IMR-90 (cell line): ENCODE measurements at regions not wholly inside any gene's neighbourhood (a gene's known extent, or its start where the extent isn't known, plus 50 kb on each side); places are given as distances from the start of the nearest gene placed in this dataset.

Source experiments
- ATAC-seq: fragments of 200-7000 bp; cut with Tn5 transposase; 2 replicates; pipeline ENCODE4 v1.9.1; 2020; ENCODE audit warnings: low read depth, mild to moderate bottlenecking, moderate library complexity
- BruUV-seq: library from RNA; stranded (reverse); fragments of 400-500 nt; replicated peaks from 2 replicates; lab custom pipeline; 2021; lab: Mats Ljungman, UMichigan
- CTCF ChIA-PET: fragments of 300-600 bp; formaldehyde crosslinking; extraction: SDS; loops from one replicate; lab custom pipeline; 2021; ENCODE audit warnings: antibody characterized with exemption; lab: Yijun Ruan, JAX
- POLR2A ChIA-PET: fragments of 300-600 bp; sonication (Branson Sonifier 250); formaldehyde crosslinking; loops from one replicate; lab custom pipeline; 2022; ENCODE audit warnings: antibody characterized with exemption; ENCODE audit not compliant: unreplicated experiment; lab: Charles Lee
- DNase-seq: peaks from one replicate; pipeline ENCODE4 v3.0.0; 2013
- H2AFZ ChIP-seq: replicated peaks from 2 replicates; pipeline ENCODE3; 2013; ENCODE audit warnings: low read length, mild to moderate bottlenecking; ENCODE audit not compliant: poor library complexity
- H2AK5ac ChIP-seq: 2 replicates; pipeline ENCODE4 v1.6.1; 2013; ENCODE audit warnings: low read depth, low read length, inconsistent platforms
- H2AK9ac ChIP-seq: replicated peaks from 2 replicates; pipeline ENCODE3; 2013; ENCODE audit warnings: mild to moderate bottlenecking, low read depth, low read length, moderate library complexity; ENCODE audit not compliant: poor library complexity
- H2BK120ac ChIP-seq: 2 replicates; pipeline ENCODE4 v1.6.1; 2013; ENCODE audit warnings: low read depth, low read length, inconsistent platforms
- H2BK15ac ChIP-seq: 3 replicates; pipeline ENCODE4 v1.6.1; 2013; ENCODE audit warnings: low read depth, low read length, inconsistent platforms
- H2BK20ac ChIP-seq: 2 replicates; pipeline ENCODE4 v1.6.1; 2013; ENCODE audit warnings: low read depth, mild to moderate bottlenecking, inconsistent platforms, low read length, moderate library complexity
- H2BK5ac ChIP-seq: 2 replicates; pipeline ENCODE4 v1.6.1; 2013; ENCODE audit warnings: mild to moderate bottlenecking, low read depth, low read length, inconsistent platforms; ENCODE audit not compliant: poor library complexity, severe bottlenecking
- H3K14ac ChIP-seq: replicated peaks from 2 replicates; pipeline ENCODE4 v1.6.1; 2013; ENCODE audit warnings: low read depth, low read length, inconsistent platforms
- H3K18ac ChIP-seq: 2 replicates; pipeline ENCODE4 v1.6.1; 2013; ENCODE audit warnings: low read depth, low read length, control low read depth
- H3K23ac ChIP-seq: 2 replicates; pipeline ENCODE4 v1.6.1; 2013; ENCODE audit warnings: low read depth, low read length, inconsistent platforms
- H3K27ac ChIP-seq: 2 replicates; pipeline ENCODE4 v1.5.1; 2013; ENCODE audit warnings: mild to moderate bottlenecking, control low read depth, low read length; ENCODE audit not compliant: insufficient read depth
- H3K27me3 ChIP-seq: 2 replicates; pipeline ENCODE4 v1.6.1; 2013; ENCODE audit warnings: low read length; ENCODE audit not compliant: control insufficient read depth, insufficient read depth
- H3K36me3 ChIP-seq: 2 replicates; pipeline ENCODE4 v1.6.1; 2013; ENCODE audit warnings: low read length, mixed read lengths; ENCODE audit not compliant: control insufficient read depth, insufficient read depth
- H3K4ac ChIP-seq: 2 replicates; pipeline ENCODE4 v1.6.1; 2013; ENCODE audit warnings: low read depth, low read length, inconsistent platforms
- H3K4me1 ChIP-seq: 2 replicates; pipeline ENCODE4 v1.6.1; 2013; ENCODE audit warnings: low read length, mixed read lengths; ENCODE audit not compliant: control insufficient read depth, insufficient read depth
- H3K4me2 ChIP-seq: 2 replicates; pipeline ENCODE4 v1.6.1; 2013; ENCODE audit warnings: low read depth, mild to moderate bottlenecking, control low read depth, low read length, moderate library complexity
- H3K4me3 ChIP-seq: 2 replicates; pipeline ENCODE4 v1.5.1; 2013; ENCODE audit warnings: low read depth, mild to moderate bottlenecking, control low read depth, low read length, moderate library complexity; ENCODE audit not compliant: insufficient read depth
- H3K56ac ChIP-seq: 2 replicates; pipeline ENCODE4 v1.6.1; 2013; ENCODE audit warnings: low read length, inconsistent platforms; ENCODE audit not compliant: insufficient read depth; ENCODE audit errors: extremely low read depth
- H3K79me1 ChIP-seq, 2 experiments: 2 replicates each; pipeline ENCODE4 v1.6.1; 2013; ENCODE audit warnings: low read length in 2 of 2, inconsistent platforms in 1 of 2, low read depth in 1 of 2
- H3K9ac ChIP-seq: 2 replicates; pipeline ENCODE4 v1.6.1; 2013; ENCODE audit warnings: low read depth, low read length, control low read depth
- H3K9me1 ChIP-seq: 2 replicates; pipeline ENCODE4 v1.6.1; 2013; ENCODE audit warnings: low read length, inconsistent platforms; ENCODE audit not compliant: insufficient read depth
- H3K9me3 ChIP-seq: 2 replicates; pipeline ENCODE4 v1.6.1; 2013; ENCODE audit warnings: low read length; ENCODE audit not compliant: control insufficient read depth, insufficient read depth
- H4K20me1 ChIP-seq: 2 replicates; pipeline ENCODE4 v1.6.1; 2013; ENCODE audit warnings: low read length, inconsistent platforms; ENCODE audit not compliant: insufficient read depth
- H4K5ac ChIP-seq: 2 replicates; pipeline ENCODE4 v1.6.1; 2013; ENCODE audit warnings: mild to moderate bottlenecking, low read depth, low read length, control low read depth
- H4K8ac ChIP-seq, 2 experiments: 2 replicates each; pipeline ENCODE4 v1.6.1; 2013; ENCODE audit warnings: low read depth in 2 of 2, low read length in 2 of 2, control low read depth in 1 of 2, inconsistent platforms in 1 of 2
- H4K91ac ChIP-seq: 2 replicates; pipeline ENCODE4 v1.6.1; 2013; ENCODE audit warnings: low read depth, low read length, inconsistent platforms; ENCODE audit not compliant: insufficient read depth
- CHD1 ChIP-seq: IDR thresholded peaks from 2 replicates; pipeline ENCODE4 v1.6.1; 2012; ENCODE audit warnings: low read depth, low read length, improper control_type of control experiment
- MAFK ChIP-seq: IDR thresholded peaks from 2 replicates; pipeline ENCODE4 v1.6.1; 2012; ENCODE audit warnings: low read depth, low read length, improper control_type of control experiment
- RCOR1 ChIP-seq: IDR thresholded peaks from 2 replicates; pipeline ENCODE4 v1.6.1; 2012; ENCODE audit warnings: mild to moderate bottlenecking, low read length, improper control_type of control experiment; ENCODE audit not compliant: insufficient replicate concordance
- RFX5 ChIP-seq: IDR thresholded peaks from 2 replicates; pipeline ENCODE4 v1.8.0; 2012; ENCODE audit warnings: low read depth, mild to moderate bottlenecking, low read length, moderate library complexity
- SMC3 ChIP-seq: fragments of 150-350 bp; IDR thresholded peaks from 2 replicates; pipeline ENCODE4 v1.6.1; 2016; ENCODE audit warnings: low read depth, mild to moderate bottlenecking, antibody characterized with exemption, low read length, moderate library complexity
- USF2 ChIP-seq: fragments of 150-350 bp; IDR thresholded peaks from 2 replicates; pipeline ENCODE4 v1.6.1; 2017; ENCODE audit warnings: mild to moderate bottlenecking, antibody characterized with exemption, low read length, low read depth
- WGBS, 2 experiments: methylation state at CpG; one replicate each; pipeline versions ENCODE4 v1.1.5 to v1.1.7; 2013; ENCODE audit warnings: missing lambda C conversion rate in 2 of 2; ENCODE audit not compliant: insufficient read length in 1 of 2; ENCODE audit errors: extremely low coverage in 2 of 2; 5-methylcytosine and 5-hydroxymethylcytosine counted together
- dilution Hi-C: fragments of 300-500 bp; cut with HindIII; formaldehyde crosslinking; loops from one replicate; pipeline ENCODE4 v1.14.3; 2018; ENCODE audit warnings: low sequenced_read_pairs; ENCODE audit not compliant: unreplicated experiment
- in situ Hi-C: fragments of 300-500 bp; cut with MboI; formaldehyde crosslinking; loops from 3 replicates; pipeline ENCODE4 v1.14.3; 2019; ENCODE audit warnings: low sequenced_read_pairs, inconsistent platforms, mixed read lengths
- intact Hi-C: fragments of 100-400 bp; cut with micrococcal nuclease; formaldehyde crosslinking; loops from 2 replicates; pipeline ENCODE4 v1.10.0; 2022
- TF ChIP-seq, protein P1 (sequence below): conservative IDR thresholded peaks from 2 replicates; pipeline ENCODE4 v1.5.1; 2012; ENCODE audit warnings: mild to moderate bottlenecking, low read depth, low read length, improper control_type of control experiment

DNA sequence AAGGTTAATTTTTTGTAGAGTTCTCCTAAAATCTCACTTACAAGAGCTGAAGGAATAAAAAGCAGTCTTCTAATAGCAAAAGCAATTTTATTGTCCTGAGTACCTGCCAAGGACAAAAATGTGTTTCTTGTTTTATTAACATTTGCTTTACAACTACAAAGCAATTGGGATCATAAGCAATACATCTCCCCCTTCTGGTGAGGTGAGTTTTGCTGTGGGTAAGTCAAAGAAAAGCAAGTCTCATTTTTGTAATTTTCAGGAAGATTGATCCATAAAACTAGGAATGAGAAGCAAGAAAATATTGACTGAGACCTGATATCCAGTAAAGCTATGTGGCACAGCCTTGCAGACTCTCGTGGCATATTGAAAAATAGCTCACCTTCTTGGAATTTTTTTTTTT, 2162.7 kb downstream of the NCAM2 start:
- Histone ChIP-seq H2BK120ac (no peak overlapping the region), H4K8ac (no peak overlapping the region), H2AK9ac (no peak overlapping the region), H2AFZ (no peak overlapping the region), H3K18ac (no peak overlapping the region), H3K9ac (no peak overlapping the region), H3K56ac (no peak overlapping the region), H3K4me3 (no peak overlapping the region), H4K20me1 (no peaks in the 10 kb centered on the region), H3K4me2 (no peak overlapping the region), H3K9me1 (no peaks in the 10 kb centered on the region), H2BK15ac (no peak overlapping the region), H3K27ac (no peak overlapping the region), H3K79me1 (no peaks in the 10 kb centered on the region), H4K91ac (no peak overlapping the region), H3K9me3 (no peaks in the 10 kb centered on the region), H3K23ac (no peak overlapping the region), H3K14ac (no peak overlapping the region), H3K27me3 (no peaks in the 10 kb centered on the region), H3K4ac (no peak overlapping the region), H3K36me3 (no peaks in the 10 kb centered on the region), H2BK5ac (no peak overlapping the region), H2AK5ac (no peak overlapping the region), H3K4me1 (no peaks in the 10 kb centered on the region), H4K5ac (no peak overlapping the region), H2BK20ac (no peak overlapping the region)
- in situ Hi-C loops (no loop called here), intact Hi-C loops (no loop called here), dilution Hi-C loops (no loop called here)
- no CpG with 5 or more reads among the region's 1 CpG for WGBS, 2 experiments
- CTCF ChIA-PET = interaction anchor here (0.6 kb wide), 1 partner anchor 49 kb away, joined by 4 read pairs; no protein-coding TSS in a partner anchor
- no peak for ATAC-seq
- no peak for DNase-seq
- POLR2A ChIA-PET = no interaction called here
- no TSS peak for BruUV-seq
- TF ChIP-seq RFX5 (no peak), USF2 (no peak), RCOR1 (no peak), SMC3 (no peak), CHD1 (no peak), MAFK (no peak)
- TF ChIP-seq, protein P1, sequence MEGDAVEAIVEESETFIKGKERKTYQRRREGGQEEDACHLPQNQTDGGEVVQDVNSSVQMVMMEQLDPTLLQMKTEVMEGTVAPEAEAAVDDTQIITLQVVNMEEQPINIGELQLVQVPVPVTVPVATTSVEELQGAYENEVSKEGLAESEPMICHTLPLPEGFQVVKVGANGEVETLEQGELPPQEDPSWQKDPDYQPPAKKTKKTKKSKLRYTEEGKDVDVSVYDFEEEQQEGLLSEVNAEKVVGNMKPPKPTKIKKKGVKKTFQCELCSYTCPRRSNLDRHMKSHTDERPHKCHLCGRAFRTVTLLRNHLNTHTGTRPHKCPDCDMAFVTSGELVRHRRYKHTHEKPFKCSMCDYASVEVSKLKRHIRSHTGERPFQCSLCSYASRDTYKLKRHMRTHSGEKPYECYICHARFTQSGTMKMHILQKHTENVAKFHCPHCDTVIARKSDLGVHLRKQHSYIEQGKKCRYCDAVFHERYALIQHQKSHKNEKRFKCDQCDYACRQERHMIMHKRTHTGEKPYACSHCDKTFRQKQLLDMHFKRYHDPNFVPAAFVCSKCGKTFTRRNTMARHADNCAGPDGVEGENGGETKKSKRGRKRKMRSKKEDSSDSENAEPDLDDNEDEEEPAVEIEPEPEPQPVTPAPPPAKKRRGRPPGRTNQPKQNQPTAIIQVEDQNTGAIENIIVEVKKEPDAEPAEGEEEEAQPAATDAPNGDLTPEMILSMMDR = no peak
